ENCODE measurements at regions not wholly inside any gene's neighbourhood (a gene's known extent, or its start where the extent isn't known, plus 50 kb on each side); places are given as distances from the start of the nearest gene placed in this dataset.
A peak's percentile ranks its signal among the peaks of the same experiment; 100 is the strongest.
"Not testable (repeated sequence)": the region's sequence is repeated elsewhere in the genome, so short reads cannot be mapped to it uniquely, and the experiment has no call there.

DNA sequence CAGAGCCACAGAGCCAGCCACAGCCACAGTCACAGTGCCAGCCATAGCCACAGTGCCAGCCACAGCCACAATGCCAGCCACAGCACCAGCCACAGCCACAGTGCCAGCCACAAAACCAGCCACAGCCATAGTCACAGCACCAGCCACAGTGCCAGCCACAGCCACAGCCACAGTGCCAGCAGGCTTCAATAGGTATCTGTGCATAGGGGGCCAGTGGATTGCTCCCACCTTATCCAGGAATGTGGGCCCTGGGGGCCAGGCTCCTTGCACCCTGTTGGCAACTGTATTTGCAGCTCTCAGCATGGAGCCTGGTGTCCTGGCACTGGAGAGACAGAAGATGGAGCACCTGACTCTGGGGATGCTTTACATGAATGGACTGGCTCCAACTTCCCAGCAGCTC is 111.7 kb upstream of the IRX2 start:
- Histone ChIP-seq H3K9ac (replicated peaks in 1 of 4; ENCODE audit: extremely low read depth in 1 of 4, low read depth in 3 of 4, low read length in 3 of 4) (no peak overlapping the region), H4K8ac (ENCODE audit: extremely low read depth, insufficient read depth, low read length) (no peak overlapping the region), H2BK5ac (ENCODE audit: low read depth, low read length) (no peak overlapping the region), H2BK20ac (ENCODE audit: low read length) (no peak overlapping the region), H3K14ac (ENCODE audit: insufficient read length) (no peak overlapping the region), H3K79me1 (ENCODE audit: low read depth, low read length) (no peaks in the 10 kb centered on the region), H3K23me2 (ENCODE audit: low read depth, low read length) (no peaks in the 10 kb centered on the region), H2AFZ (ENCODE audit: low read length) (no peak overlapping the region), H3K36me3 (ENCODE audit: control insufficient read depth in 2 of 4, insufficient read depth in 4 of 4, low read length in 3 of 4) (no peaks in the 10 kb centered on the region), H4K20me1 (replicated peaks in 1 of 2; ENCODE audit: control insufficient read depth in 1 of 2, insufficient read depth in 2 of 2, low read length in 2 of 2) (no peaks in the 10 kb centered on the region), H3K4ac (replicated peaks; ENCODE audit: insufficient read length, low read depth, low read length) (no peak overlapping the region), H3K9me3 (ENCODE audit: insufficient read depth in 2 of 2, low read depth in 1 of 2, low read length in 1 of 2) (peaks cover 0 to 6% of the 10 kb centered on the region in 2 experiments; a peak in 1 of 4 replicates), H3K4me1 (replicated peaks in 1 of 4; ENCODE audit: control insufficient read depth in 3 of 4, insufficient read depth in 4 of 4, low read length in 3 of 4) (peaks cover 0 to 3% (median 0%) of the 10 kb centered on the region in 4 experiments; a peak in 3 of 7 replicates), H3K56ac (replicated peaks; ENCODE audit: insufficient read length, low read depth, low read length) (no peak overlapping the region), H2BK15ac (ENCODE audit: low read length) (no peak overlapping the region), H2AK5ac (ENCODE audit: low read depth, low read length) (no peak overlapping the region), H3K27me3 (replicated peaks in 1 of 4; ENCODE audit: control insufficient read depth in 3 of 4, extremely low read depth in 1 of 4, insufficient read depth in 3 of 4, low read length in 3 of 4) (no peaks in the 10 kb centered on the region), H4K5ac (ENCODE audit: insufficient read length, low read depth, low read length) (no peak overlapping the region), H3K4me3 (ENCODE audit: extremely low read depth in 1 of 4, insufficient read depth in 2 of 4, low read depth in 3 of 4, low read length in 4 of 4) (no peak overlapping the region), H3K23ac (ENCODE audit: insufficient read length) (no peak overlapping the region), H2BK120ac (replicated peaks; ENCODE audit: low read depth, low read length) (no peak overlapping the region), H3K18ac (ENCODE audit: extremely low read depth, low read length) (no peak overlapping the region), H3K27ac (ENCODE audit: low read depth, low read length) (no peak overlapping the region), H3K4me2 (ENCODE audit: insufficient read depth in 1 of 2, low read depth in 2 of 2, low read length in 2 of 2) (no peak overlapping the region), H2BK12ac (ENCODE audit: low read depth, low read length) (no peak overlapping the region), H4K91ac (replicated peaks; ENCODE audit: insufficient read length, low read length) (no peak overlapping the region), H3K79me2 (ENCODE audit: control insufficient read depth in 1 of 2, insufficient read depth in 2 of 2, low read length in 2 of 2) (no peaks in the 10 kb centered on the region)
- POLR2A ChIA-PET (ENCODE audit: partially characterized antibody), result no interaction called here
- no peak for DNase-seq (ENCODE audit: low read depth in 1 of 2, low spot score in 2 of 2)
- CTCF ChIA-PET (ENCODE audit: partially characterized antibody), result no interaction called here
- FAIRE-seq, result no peak
- TF ChIP-seq EZH2 (IDR thresholded peaks at IDR 0.05; ENCODE audit: low read depth, low read length, severe bottlenecking), result no peak

- H2BK12ac ChIP-seq (ENCODE audit: low read depth, low read length); H4K8ac ChIP-seq (ENCODE audit: extremely low read depth, insufficient read depth, low read length); H3K18ac ChIP-seq (ENCODE audit: extremely low read depth, low read length); H3K9ac ChIP-seq (replicated peaks in 1 of 4; ENCODE audit: extremely low read depth in 1 of 4, low read depth in 3 of 4, low read length in 3 of 4); H3K4me2 ChIP-seq (ENCODE audit: insufficient read depth in 1 of 2, low read depth in 2 of 2, low read length in 2 of 2); H3K79me2 ChIP-seq (ENCODE audit: control insufficient read depth in 1 of 2, insufficient read depth in 2 of 2, low read length in 2 of 2); DNase-seq (ENCODE audit: low read depth in 1 of 2, low spot score in 2 of 2); POLR2A ChIA-PET (ENCODE audit: partially characterized antibody); H4K91ac ChIP-seq (replicated peaks; ENCODE audit: insufficient read length, low read length); H2BK5ac ChIP-seq (ENCODE audit: low read depth, low read length); H3K56ac ChIP-seq (replicated peaks; ENCODE audit: insufficient read length, low read depth, low read length); H3K23ac ChIP-seq (ENCODE audit: insufficient read length); H3K4me3 ChIP-seq (ENCODE audit: extremely low read depth in 1 of 4, insufficient read depth in 2 of 4, low read depth in 3 of 4, low read length in 4 of 4); H2BK15ac ChIP-seq (ENCODE audit: low read length); H3K14ac ChIP-seq (ENCODE audit: insufficient read length); H3K27me3 ChIP-seq (replicated peaks in 1 of 4; ENCODE audit: control insufficient read depth in 3 of 4, extremely low read depth in 1 of 4, insufficient read depth in 3 of 4, low read length in 3 of 4); FAIRE-seq; H4K20me1 ChIP-seq (replicated peaks in 1 of 2; ENCODE audit: control insufficient read depth in 1 of 2, insufficient read depth in 2 of 2, low read length in 2 of 2); H3K27ac ChIP-seq (ENCODE audit: low read depth, low read length); H3K9me3 ChIP-seq (ENCODE audit: insufficient read depth in 2 of 2, low read depth in 1 of 2, low read length in 1 of 2); H3K23me2 ChIP-seq (ENCODE audit: low read depth, low read length); H2BK120ac ChIP-seq (replicated peaks; ENCODE audit: low read depth, low read length); H3K36me3 ChIP-seq (ENCODE audit: control insufficient read depth in 2 of 4, insufficient read depth in 4 of 4, low read length in 3 of 4); H2AFZ ChIP-seq (ENCODE audit: low read length); H3K79me1 ChIP-seq (ENCODE audit: low read depth, low read length); H2BK20ac ChIP-seq (ENCODE audit: low read length); H3K4me1 ChIP-seq (replicated peaks in 1 of 4; ENCODE audit: control insufficient read depth in 3 of 4, insufficient read depth in 4 of 4, low read length in 3 of 4); H4K5ac ChIP-seq (ENCODE audit: insufficient read length, low read depth, low read length); H3K4ac ChIP-seq (replicated peaks; ENCODE audit: insufficient read length, low read depth, low read length): not testable (repeated sequence)
- WGBS, 2 experiments (ENCODE audit: extremely low coverage in 1 of 2, insufficient coverage in 1 of 2, insufficient read length in 1 of 2, insufficient replicate concordance in 2 of 2, low coverage in 1 of 2, low lambda C conversion rate in 2 of 2, missing lambda C conversion rate in 1 of 2), result 97% methylated on average over 3 of the region's 3 CpGs; no CpG with 5 or more reads in 1 of the 2 experiments
- CTCF ChIA-PET (ENCODE audit: partially characterized antibody), result interaction anchor here (1.0 kb wide), 1 partner anchor 14 kb away, joined by 7 read pairs; no protein-coding TSS in a partner anchor
- H2AK5ac ChIP-seq (ENCODE audit: low read depth, low read length), result 0 out of 2 replicates have a peak overlapping the region, but pooled peaks have one; percentile 11
Observed at GRCh38 chr5:2862176-2862575, 110.7 kb upstream of the IRX2 start.
